WTC11 (cell line): ENCODE measurements at regions not wholly inside any gene's neighbourhood (a gene's known extent, or its start where the extent isn't known, plus 50 kb on each side); places are given as distances from the start of the nearest gene placed in this dataset.

Experiments used
- ATAC-seq: fragments of 200-7000 bp; cut with Tn5 transposase; 2 replicates; pipeline ENCODE4 v1.10.0; 2021; ENCODE audit warnings: mild to moderate bottlenecking, moderate library complexity
- CTCF ChIA-PET: fragments of 300-600 bp; sonication (Branson Sonifier 250); formaldehyde crosslinking; loops from one replicate; lab custom pipeline; 2021; ENCODE audit warnings: antibody characterized with exemption; lab: Charles Lee
- POLR2A ChIA-PET: fragments of 350-600 bp; sonication (Branson Sonifier 250); formaldehyde crosslinking; loops from one replicate; lab custom pipeline; 2021; ENCODE audit warnings: antibody characterized with exemption; lab: Charles Lee
- DNase-seq: peaks from one replicate; pipeline ENCODE4 v3.0.0; 2021; ENCODE audit warnings: low spot score
- H3K27ac Mint-ChIP-seq: 2 replicates; pipeline ENCODE4 v1.8.0; 2021; ENCODE audit warnings: mixed read lengths
- H3K27me3 Mint-ChIP-seq: 2 replicates; pipeline ENCODE4 v1.8.0; 2021; ENCODE audit warnings: low read depth, mild to moderate bottlenecking, moderate library complexity, mixed read lengths
- H3K36me3 Mint-ChIP-seq: 2 replicates; pipeline ENCODE4 v1.8.0; 2021; ENCODE audit warnings: mixed read lengths
- H3K4me1 Mint-ChIP-seq: 2 replicates; pipeline ENCODE4 v1.8.0; 2022; ENCODE audit warnings: mixed read lengths
- H3K4me3 Mint-ChIP-seq: 2 replicates; pipeline ENCODE4 v1.8.0; 2021; ENCODE audit warnings: mild to moderate bottlenecking, moderate library complexity, mixed read lengths
- H3K9me3 Mint-ChIP-seq: 2 replicates; pipeline ENCODE4 v1.8.0; 2021; ENCODE audit warnings: mixed read lengths
- ESRRA ChIP-seq: sonication (generic); formaldehyde crosslinking; IDR thresholded peaks from 2 replicates; pipeline ENCODE4 v1.8.1; 2022; ENCODE audit warnings: mild to moderate bottlenecking, missing genetic modification reagents, borderline replicate concordance
- ETV6 ChIP-seq: sonication (generic); formaldehyde crosslinking; IDR thresholded peaks from 2 replicates; pipeline ENCODE4 v1.8.1; 2022; ENCODE audit warnings: mild to moderate bottlenecking, missing genetic modification reagents
- FOXK1 ChIP-seq: sonication (generic); formaldehyde crosslinking; IDR thresholded peaks from 2 replicates; pipeline ENCODE4 v1.8.0; 2022; ENCODE audit warnings: mild to moderate bottlenecking, moderate library complexity, missing genetic modification reagents
- HMGA2 ChIP-seq: fragments of 250-450 bp; sonication (Bioruptor Pico); IDR thresholded peaks from 2 replicates; pipeline ENCODE4 v1.4.0; 2021; ENCODE audit warnings: mild to moderate bottlenecking, moderate library complexity
- KAT7 ChIP-seq: sonication (generic); formaldehyde crosslinking; IDR thresholded peaks from 2 replicates; pipeline ENCODE4 v1.8.1; 2023; ENCODE audit warnings: missing genetic modification reagents, mild to moderate bottlenecking, borderline replicate concordance
- NR1H2 ChIP-seq: sonication (generic); formaldehyde crosslinking; IDR thresholded peaks from 2 replicates; pipeline ENCODE4 v1.9.0; 2021; ENCODE audit warnings: mild to moderate bottlenecking, moderate library complexity, missing genetic modification reagents
- OVOL2 ChIP-seq: fragments of 250-450 bp; sonication (Bioruptor Pico); IDR thresholded peaks from 2 replicates; pipeline ENCODE4 v1.9.0; 2021; ENCODE audit warnings: mild to moderate bottlenecking, borderline replicate concordance
- TEAD1 ChIP-seq: sonication (generic); formaldehyde crosslinking; IDR thresholded peaks from 2 replicates; pipeline ENCODE4 v1.8.0; 2022; ENCODE audit warnings: mild to moderate bottlenecking, missing genetic modification reagents
- ZNF396 ChIP-seq: fragments of 250-450 bp; sonication (Bioruptor Pico); IDR thresholded peaks from 2 replicates; pipeline ENCODE4 v1.8.0; 2021; ENCODE audit warnings: mild to moderate bottlenecking, moderate library complexity, borderline replicate concordance
- ZNF423 ChIP-seq: fragments of 250-450 bp; sonication (Bioruptor Pico); IDR thresholded peaks from 2 replicates; pipeline ENCODE4 v2.1.2; 2022; ENCODE audit warnings: mild to moderate bottlenecking, moderate library complexity
- TF ChIP-seq, protein P1 (sequence below): fragments of 250-450 bp; sonication (Bioruptor Pico); IDR thresholded peaks from 2 replicates; pipeline ENCODE4 v2.1.2; 2022; ENCODE audit warnings: mild to moderate bottlenecking, moderate library complexity
- TF ChIP-seq, protein P2 (sequence below): fragments of 250-450 bp; sonication (Bioruptor Pico); IDR thresholded peaks from 2 replicates; pipeline ENCODE4 v1.9.0; 2021; ENCODE audit warnings: mild to moderate bottlenecking
- TF ChIP-seq, protein P3 (sequence below): sonication (generic); formaldehyde crosslinking; IDR thresholded peaks from 2 replicates; pipeline ENCODE4 v1.8.0; 2022; ENCODE audit warnings: missing genetic modification reagents
- TF ChIP-seq, protein P4 (sequence below): sonication (generic); formaldehyde crosslinking; IDR thresholded peaks from 2 replicates; pipeline ENCODE4 v1.8.0; 2022; ENCODE audit warnings: mild to moderate bottlenecking, missing genetic modification reagents
- TF ChIP-seq, protein P5 (sequence below): sonication (generic); formaldehyde crosslinking; IDR thresholded peaks from 2 replicates; pipeline ENCODE4 v1.8.1; 2022; ENCODE audit warnings: mild to moderate bottlenecking, moderate library complexity, missing genetic modification reagents
- TF ChIP-seq, protein P6 (sequence below): fragments of 250-450 bp; sonication (Bioruptor Pico); IDR thresholded peaks from 2 replicates; pipeline ENCODE4 v1.9.0; 2021; ENCODE audit warnings: moderate library complexity, mild to moderate bottlenecking, inconsistent platforms, borderline replicate concordance

DNA sequence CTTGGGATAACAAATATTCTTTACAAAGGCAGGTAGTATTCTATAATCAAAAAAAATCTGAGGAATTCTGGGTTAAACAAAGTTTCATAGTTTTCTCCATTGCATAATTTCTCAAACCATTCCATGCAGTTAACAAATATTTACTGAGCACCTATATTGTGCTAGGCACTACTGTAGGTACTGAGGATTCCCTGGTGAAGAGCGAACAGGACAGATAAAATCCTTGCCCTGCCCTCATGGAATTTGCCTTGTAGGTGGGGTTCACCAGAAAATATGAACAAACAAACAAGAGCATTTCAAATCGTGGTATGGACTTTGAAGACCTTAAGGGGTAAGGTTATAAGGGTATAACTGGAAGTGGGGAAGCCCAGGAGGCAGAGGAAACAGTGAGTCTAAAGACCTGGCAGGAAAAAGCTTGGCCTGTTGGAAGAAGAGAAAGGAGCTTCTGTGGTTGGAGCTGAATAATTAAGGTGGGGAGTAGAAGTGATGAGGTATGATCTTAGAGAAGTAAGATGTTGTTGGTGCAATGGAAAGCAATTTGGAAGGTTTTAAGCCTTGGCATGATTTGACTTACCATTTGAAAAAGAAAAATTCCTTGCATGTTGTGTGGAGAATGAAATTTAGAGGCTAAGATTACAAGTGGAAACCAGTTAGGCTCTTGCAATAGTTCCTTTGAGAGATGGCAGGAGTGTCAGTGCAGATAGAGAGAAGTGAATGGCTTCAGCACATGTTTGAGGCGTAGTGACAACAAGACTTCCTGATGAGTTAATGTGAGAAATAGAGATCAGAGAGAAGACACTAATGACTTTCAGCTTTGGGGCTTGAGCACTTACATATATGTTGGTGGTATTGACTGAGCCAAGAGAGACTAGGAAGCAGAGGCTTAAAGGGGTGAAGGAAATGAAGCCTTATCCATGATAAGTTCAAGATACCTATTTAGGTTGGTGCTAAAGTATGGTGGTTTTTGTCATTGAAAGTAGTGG lies 55.7 kb upstream of the PICALM start:
- Mint-ChIP-seq H3K27ac (no peak overlapping the region), H3K36me3 (no peaks in the 10 kb centered on the region), H3K27me3 (no peaks in the 10 kb centered on the region; the same call in 1 of the 2 replicates), H3K4me1 (no peaks in the 10 kb centered on the region), H3K4me3 (no peak overlapping the region), H3K9me3 (no peaks in the 10 kb centered on the region)
- POLR2A ChIA-PET: no interaction called here
- ATAC-seq (no peak), DNase-seq (no peak)
- no peak for TF ChIP-seq OVOL2
- TF ChIP-seq, protein P1, sequence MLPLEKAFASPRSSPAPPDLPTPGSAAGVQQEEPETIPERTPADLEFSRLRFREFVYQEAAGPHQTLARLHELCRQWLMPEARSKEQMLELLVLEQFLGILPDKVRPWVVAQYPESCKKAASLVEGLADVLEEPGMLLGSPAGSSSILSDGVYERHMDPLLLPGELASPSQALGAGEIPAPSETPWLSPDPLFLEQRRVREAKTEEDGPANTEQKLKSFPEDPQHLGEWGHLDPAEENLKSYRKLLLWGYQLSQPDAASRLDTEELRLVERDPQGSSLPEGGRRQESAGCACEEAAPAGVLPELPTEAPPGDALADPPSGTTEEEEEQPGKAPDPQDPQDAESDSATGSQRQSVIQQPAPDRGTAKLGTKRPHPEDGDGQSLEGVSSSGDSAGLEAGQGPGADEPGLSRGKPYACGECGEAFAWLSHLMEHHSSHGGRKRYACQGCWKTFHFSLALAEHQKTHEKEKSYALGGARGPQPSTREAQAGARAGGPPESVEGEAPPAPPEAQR (CRISPR knock-in tag): no peak
- no peak for TF ChIP-seq HMGA2 (CRISPR knock-in tag)
- TF ChIP-seq FOXK1 (CRISPR knock-in tag): no peak
- TF ChIP-seq, protein P2, sequence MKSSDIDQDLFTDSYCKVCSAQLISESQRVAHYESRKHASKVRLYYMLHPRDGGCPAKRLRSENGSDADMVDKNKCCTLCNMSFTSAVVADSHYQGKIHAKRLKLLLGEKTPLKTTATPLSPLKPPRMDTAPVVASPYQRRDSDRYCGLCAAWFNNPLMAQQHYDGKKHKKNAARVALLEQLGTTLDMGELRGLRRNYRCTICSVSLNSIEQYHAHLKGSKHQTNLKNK: no peak
- no peak for TF ChIP-seq NR1H2 (CRISPR knock-in tag)
- TF ChIP-seq, protein P3, sequence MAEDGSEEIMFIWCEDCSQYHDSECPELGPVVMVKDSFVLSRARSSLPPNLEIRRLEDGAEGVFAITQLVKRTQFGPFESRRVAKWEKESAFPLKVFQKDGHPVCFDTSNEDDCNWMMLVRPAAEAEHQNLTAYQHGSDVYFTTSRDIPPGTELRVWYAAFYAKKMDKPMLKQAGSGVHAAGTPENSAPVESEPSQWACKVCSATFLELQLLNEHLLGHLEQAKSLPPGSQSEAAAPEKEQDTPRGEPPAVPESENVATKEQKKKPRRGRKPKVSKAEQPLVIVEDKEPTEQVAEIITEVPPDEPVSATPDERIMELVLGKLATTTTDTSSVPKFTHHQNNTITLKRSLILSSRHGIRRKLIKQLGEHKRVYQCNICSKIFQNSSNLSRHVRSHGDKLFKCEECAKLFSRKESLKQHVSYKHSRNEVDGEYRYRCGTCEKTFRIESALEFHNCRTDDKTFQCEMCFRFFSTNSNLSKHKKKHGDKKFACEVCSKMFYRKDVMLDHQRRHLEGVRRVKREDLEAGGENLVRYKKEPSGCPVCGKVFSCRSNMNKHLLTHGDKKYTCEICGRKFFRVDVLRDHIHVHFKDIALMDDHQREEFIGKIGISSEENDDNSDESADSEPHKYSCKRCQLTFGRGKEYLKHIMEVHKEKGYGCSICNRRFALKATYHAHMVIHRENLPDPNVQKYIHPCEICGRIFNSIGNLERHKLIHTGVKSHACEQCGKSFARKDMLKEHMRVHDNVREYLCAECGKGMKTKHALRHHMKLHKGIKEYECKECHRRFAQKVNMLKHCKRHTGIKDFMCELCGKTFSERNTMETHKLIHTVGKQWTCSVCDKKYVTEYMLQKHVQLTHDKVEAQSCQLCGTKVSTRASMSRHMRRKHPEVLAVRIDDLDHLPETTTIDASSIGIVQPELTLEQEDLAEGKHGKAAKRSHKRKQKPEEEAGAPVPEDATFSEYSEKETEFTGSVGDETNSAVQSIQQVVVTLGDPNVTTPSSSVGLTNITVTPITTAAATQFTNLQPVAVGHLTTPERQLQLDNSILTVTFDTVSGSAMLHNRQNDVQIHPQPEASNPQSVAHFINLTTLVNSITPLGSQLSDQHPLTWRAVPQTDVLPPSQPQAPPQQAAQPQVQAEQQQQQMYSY (CRISPR knock-in tag): no peak
- TF ChIP-seq, protein P4, sequence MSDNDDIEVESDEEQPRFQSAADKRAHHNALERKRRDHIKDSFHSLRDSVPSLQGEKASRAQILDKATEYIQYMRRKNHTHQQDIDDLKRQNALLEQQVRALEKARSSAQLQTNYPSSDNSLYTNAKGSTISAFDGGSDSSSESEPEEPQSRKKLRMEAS (CRISPR knock-in tag): no peak
- TF ChIP-seq ETV6 (CRISPR knock-in tag): no peak
- TF ChIP-seq KAT7 (CRISPR knock-in tag): no peak
- CTCF ChIA-PET: no interaction called here

DNA sequence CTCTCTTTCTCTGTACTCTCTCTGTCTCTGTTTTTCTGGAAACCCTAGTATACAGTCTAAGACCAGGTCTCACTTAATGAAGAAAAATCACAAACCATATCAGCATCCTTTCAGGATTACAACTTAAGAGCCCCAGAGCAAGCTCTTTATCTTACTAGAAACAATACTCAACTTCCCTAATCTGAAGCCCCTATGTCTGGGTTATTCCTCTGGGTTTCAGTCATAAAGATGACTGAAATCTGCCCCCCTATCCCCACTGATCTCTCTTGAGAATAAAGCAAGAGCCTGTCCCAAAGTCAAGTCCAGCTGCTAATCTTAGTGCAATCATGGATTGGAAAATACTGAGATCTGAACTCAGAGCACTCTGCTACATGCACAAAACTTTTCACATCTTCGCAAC lies 53.9 kb upstream of the PICALM start:
- POLR2A ChIA-PET: no interaction called here
- Mint-ChIP-seq H3K9me3 (no peaks in the 10 kb centered on the region), H3K27ac (no peak overlapping the region), H3K27me3 (no peaks in the 10 kb centered on the region; the same call in 1 of the 2 replicates), H3K36me3 (no peaks in the 10 kb centered on the region), H3K4me3 (no peak overlapping the region), H3K4me1 (no peaks in the 10 kb centered on the region)
- DNase-seq: no peak
- TF ChIP-seq, protein P5, sequence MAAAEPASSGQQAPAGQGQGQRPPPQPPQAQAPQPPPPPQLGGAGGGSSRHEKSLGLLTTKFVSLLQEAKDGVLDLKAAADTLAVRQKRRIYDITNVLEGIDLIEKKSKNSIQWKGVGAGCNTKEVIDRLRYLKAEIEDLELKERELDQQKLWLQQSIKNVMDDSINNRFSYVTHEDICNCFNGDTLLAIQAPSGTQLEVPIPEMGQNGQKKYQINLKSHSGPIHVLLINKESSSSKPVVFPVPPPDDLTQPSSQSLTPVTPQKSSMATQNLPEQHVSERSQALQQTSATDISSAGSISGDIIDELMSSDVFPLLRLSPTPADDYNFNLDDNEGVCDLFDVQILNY: no peak
- TF ChIP-seq OVOL2: no peak
- no peak for TF ChIP-seq ZNF396 (CRISPR knock-in tag)
- no peak for TF ChIP-seq ZNF423 (CRISPR knock-in tag)
- no peak for TF ChIP-seq ESRRA
- no peak for TF ChIP-seq TEAD1 (CRISPR knock-in tag)
- TF ChIP-seq, protein P6, sequence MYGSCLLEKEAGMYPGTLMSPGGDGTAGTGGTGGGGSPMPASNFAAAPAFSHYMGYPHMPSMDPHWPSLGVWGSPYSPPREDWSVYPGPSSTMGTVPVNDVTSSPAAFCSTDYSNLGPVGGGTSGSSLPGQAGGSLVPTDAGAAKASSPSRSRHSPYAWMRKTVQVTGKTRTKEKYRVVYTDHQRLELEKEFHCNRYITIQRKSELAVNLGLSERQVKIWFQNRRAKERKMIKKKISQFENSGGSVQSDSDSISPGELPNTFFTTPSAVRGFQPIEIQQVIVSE (CRISPR knock-in tag): no peak
- CTCF ChIA-PET: no interaction called here
- ATAC-seq: no peak
